Left ventricle myocardium superior (tissue), 1 donor: ENCODE measurements at regions not wholly inside any gene's neighbourhood (a gene's known extent, or its start where the extent isn't known, plus 50 kb on each side); places are given as distances from the start of the nearest gene placed in this dataset.

Source experiments
- ATAC-seq: fragments of 200-7000 bp; cut with Tn5 transposase; one replicate; pipeline ENCODE4 v1.9.1; 2020; ENCODE audit warnings: mild to moderate bottlenecking, moderate library complexity
- DNase-seq: peaks from one replicate; pipeline ENCODE4 v3.0.0-alpha.2; 2020
- intact Hi-C: fragments of 100-400 bp; cut with micrococcal nuclease; formaldehyde crosslinking; loops from one replicate; pipeline ENCODE4 v1.11.0; 2022
- donor health status: DM: no; HTN: yes; CAD: no; lungs with severe emphysema.

- DNase-seq (no peak), ATAC-seq (no peak)
- intact Hi-C loops: no loop called here
These were observed 61.8 kb upstream of the PTPRD start for GRCh38 chr9:10674586-10674985.

DNA sequence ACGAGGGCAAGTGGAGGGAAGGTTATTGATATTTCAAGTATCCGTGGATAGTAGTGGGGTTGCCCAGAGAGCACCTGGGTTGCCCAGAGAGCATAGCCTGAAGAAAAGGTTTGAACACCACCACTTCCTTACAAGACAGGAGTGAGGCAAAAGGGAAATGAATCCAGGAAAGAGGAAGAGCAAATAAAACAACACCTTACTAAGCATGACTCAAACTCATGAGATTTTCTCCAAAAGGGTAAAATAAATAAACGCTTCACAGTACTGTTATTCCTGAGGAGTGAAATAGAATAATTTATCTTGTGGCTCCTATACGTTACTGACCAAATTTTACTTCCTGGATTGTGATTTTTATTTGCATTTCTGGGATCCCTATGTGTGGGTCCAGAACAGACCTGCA is 65.2 kb upstream of the PTPRD start:
- ATAC-seq: no peak
- intact Hi-C loops: no loop called here
- DNase-seq: no peak

- intact Hi-C loops: no loop called here
- no peak for DNase-seq
- no peak for ATAC-seq
These were observed 66.0 kb upstream of the PTPRD start for GRCh38 chr9:10678790-10679189.

- ATAC-seq (no peak), DNase-seq (no peak)
- intact Hi-C loops: no loop called here
These were observed 74.1 kb upstream of the PTPRD start for GRCh38 chr9:10686943-10687342.

DNA sequence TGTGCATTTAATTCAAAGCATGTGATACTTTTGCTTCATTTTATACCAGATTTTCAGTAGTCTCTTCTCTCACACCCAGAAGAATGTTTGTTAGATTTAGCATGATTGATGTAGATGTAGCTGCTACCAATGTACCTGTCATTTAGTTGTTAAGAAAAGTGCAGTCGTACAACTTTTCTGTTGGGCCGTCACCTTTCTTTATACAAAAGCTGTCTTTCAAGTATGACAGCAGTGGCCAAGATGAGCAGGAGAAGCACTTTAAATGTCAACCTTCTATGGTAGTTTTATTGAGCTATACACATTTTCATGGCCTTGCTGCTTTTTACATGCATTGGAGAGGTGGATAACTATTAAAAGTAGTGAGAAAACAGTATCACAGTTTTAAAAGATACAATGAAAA is 77.7 kb upstream of the PTPRD start:
- no peak for DNase-seq
- intact Hi-C loops: no loop called here
- no peak for ATAC-seq

DNA sequence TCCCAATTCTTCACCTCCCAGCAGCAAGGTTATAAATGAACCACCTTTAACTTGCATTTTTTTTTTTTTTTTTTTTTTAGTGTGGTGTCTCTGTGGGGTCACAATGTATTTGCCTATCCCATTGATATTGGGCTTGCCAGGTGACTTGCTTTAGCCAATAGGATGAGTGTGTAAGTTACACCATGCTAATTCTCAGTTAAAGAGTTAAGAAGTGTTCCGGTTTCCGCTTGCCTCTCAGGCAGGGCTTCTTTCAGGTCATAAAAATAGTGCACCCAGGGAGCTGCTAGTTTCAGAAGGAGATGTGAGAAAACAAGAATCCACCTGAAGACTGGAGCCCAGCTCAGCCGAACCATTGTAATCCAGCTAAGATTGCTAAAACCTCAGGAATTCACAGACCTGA is 84.2 kb upstream of the PTPRD start:
- intact Hi-C loops: no loop called here
- DNase-seq (no peak), ATAC-seq (no peak)

GRCh38 chr9:10700291-10700690 is 87.5 kb upstream of the PTPRD start:
- intact Hi-C loops: no loop called here
- no peak for DNase-seq
- ATAC-seq: no peak

DNA sequence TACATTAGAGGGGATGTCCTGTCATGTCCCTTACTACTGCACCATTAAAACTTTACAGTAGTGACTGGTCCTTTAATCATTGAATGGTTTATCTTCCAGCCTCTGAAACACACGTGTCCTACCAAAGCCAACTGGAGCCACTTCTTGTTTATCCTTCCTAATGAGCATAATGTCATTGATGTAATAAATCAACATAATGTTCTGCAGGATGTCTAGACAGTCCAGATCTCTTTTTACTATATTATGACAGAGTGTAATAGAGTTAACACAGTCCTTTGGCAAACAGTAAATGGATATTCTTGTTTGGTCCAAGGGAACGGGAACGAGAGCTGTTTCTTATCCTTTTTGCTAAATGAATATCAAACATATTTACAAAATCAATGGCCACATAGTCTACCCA is 88.1 kb upstream of the PTPRD start:
- DNase-seq (no peak), ATAC-seq (no peak)
- intact Hi-C loops: no loop called here

- DNase-seq: no peak
- intact Hi-C loops: no loop called here
- no peak for ATAC-seq
These were observed 89.1 kb upstream of the PTPRD start for GRCh38 chr9:10701906-10702305.

- ATAC-seq: no peak
- intact Hi-C loops: no loop called here
These were observed 90.3 kb upstream of the PTPRD start for GRCh38 chr9:10703139-10703538.

DNA sequence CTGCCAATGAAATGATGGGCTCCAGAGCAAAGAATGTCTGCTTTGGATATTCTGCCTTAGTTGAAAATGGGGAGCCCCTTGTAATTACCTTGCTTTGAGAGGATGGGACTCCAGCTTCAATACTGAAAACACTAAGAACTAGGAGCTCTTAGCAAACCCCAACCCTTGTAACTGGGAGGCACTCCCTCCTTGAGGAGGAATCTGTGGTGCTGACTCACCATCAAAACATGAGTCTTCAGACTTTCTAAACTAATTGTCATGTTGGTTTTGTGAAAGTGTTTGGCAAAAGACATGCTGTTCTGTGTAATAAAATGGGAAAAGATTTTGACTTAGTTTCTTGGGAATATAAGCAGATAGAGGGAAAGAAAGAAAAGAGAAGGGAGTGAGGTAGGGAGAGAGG is 91.9 kb upstream of the PTPRD start:
- DNase-seq: no peak
- intact Hi-C loops: no loop called here
- ATAC-seq: no peak

More at GRCh38 chr9:10703139-10703538, 90.3 kb upstream of the PTPRD start:
- no peak for DNase-seq

DNA sequence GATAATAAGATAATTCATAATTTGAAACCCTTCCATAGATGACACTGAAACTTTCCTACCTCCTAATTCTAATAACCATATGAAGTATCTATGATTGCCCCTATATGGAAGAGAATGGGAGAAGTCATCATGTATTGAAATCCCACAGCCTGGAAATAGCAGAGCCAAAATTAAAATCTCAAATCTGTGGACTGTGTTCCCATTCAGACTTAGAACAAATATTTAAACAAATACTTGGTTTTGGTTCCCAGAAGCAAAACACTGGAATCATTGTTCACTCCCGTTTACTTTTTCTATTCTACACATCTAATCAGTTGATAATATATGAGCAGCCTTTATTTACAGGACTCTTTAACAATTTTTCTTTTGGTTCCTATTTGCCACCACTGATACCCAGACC is 92.6 kb upstream of the PTPRD start:
- intact Hi-C loops: no loop called here
- no peak for DNase-seq
- no peak for ATAC-seq

DNA sequence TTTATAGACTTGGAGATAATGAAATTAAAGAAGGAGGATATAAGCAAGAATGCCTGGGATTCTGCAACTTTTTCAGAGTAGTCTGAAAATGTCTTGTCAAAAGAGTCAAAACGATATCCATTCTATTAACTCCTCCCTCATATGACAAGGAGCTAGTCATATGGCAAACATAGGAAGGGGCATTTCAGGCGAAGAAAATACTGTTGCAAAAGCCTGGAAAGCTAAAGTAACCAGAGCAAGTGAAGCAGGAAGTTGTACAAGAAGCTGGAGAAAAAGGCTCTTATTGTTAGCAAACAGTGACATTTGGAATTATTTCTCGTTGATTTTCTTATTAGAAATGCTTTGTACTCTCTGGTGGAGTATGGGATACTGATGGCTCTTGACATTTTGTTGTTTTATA is 94.0 kb upstream of the PTPRD start:
- intact Hi-C loops: no loop called here
- no peak for ATAC-seq

DNA sequence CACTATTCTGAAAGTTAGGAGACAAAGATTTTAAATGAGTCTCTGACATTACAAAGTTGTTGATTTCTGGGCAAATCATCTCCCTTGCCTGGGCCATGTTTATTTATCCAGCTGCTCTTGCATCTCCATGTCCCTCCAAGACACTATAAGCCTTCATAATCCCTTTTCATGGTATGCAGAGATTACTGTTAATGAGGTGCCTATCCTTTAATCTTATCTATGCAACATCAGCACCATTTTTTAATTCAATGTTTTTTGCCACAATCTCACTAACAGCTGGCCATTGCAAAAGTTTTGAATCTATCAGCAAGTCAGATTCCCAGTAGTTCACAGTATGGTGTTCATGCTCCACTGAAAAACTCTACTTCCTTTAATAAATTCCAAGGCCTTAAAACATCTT is 108.5 kb upstream of the PTPRD start:
- no peak for DNase-seq
- intact Hi-C loops: no loop called here
- no peak for ATAC-seq

More for the DNA sequence above, 94.0 kb upstream of the PTPRD start:
- no peak for DNase-seq

GRCh38 chr9:10729213-10729612 is 116.4 kb upstream of the PTPRD start:
- intact Hi-C loops: no loop called here
- DNase-seq: no peak
- ATAC-seq: no peak

DNA sequence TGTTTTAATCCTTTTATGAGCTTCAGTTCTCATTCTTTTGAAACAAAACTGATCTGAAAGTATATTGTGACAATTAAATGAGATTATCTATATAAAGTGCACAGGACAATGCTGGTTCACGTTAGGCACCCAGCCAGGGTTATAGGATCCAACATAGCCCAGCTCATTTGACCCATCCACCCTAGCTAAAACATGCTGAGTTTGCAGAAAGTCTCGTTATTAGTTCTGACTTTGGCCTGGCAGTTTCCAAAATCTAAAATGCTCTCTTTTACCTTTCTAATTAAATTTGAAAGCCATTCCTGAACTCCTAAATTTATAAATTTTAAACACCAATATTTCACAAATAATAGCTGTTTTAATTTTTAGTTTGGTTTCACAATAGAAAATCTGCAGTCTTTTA is 131.9 kb upstream of the PTPRD start:
- DNase-seq (no peak), ATAC-seq (no peak)
- intact Hi-C loops: no loop called here

GRCh38 chr9:10753474-10753873 is 140.7 kb upstream of the PTPRD start:
- ATAC-seq: no peak
- intact Hi-C loops: no loop called here
- no peak for DNase-seq

DNA sequence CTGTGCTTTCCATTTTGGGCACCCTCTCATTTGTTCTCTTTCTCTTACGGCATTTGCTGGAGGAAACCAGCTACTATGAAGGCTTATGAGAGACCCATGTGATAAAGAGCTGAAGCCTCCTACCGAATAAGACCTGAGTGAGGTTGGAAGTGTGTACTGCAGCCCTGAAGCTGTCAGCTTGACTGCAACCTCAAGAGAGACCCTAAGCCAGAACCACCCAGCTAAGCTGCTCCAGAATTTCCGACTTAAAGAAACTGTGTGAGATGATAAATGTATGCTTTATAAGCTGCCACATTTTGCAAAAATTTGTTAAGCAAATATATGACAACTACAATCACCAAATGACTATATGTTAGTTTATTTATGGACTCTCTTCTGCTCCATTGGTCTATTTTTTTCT is 151.7 kb upstream of the PTPRD start:
- intact Hi-C loops: no loop called here
- ATAC-seq: no peak
- DNase-seq: no peak

DNA sequence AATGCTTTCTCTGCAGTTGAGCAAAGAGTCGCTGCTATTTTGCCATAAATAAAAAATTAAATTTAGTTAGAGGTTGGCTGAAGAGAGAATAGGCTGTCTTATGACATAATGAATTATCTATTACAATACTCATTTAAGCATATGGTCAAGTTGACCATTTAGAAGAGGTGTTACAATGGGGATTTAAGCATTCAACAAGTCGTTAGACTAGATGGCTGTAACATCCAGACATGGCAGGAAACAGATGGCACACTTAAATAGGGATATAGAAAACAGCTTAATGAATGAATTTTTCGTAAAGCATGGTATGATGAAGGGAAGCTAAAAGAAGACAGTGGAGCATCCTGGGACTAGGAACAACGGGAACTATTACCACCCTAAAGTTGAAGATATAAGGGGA is 160.3 kb upstream of the PTPRD start:
- no peak for ATAC-seq
- intact Hi-C loops: no loop called here
- no peak for DNase-seq

DNA sequence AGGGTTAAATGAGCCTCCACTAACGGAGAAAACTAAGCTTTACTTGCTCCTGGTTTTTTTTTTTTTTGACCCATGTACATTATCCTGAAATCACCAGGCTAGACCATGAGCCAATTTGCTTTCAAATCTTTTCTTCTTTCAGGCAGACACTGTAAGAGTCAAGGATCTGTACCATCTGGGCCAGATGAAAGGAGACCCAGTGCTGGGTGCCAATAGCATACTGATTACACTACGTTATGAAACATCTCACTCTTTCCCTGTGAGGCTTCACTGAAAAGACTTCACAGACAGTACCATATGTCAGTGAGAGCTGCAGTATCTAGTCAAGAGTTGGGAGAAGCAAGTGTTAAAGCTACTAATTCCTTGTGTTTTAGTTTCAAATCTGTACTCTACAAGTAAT is 161.2 kb upstream of the PTPRD start:
- DNase-seq (no peak), ATAC-seq (no peak)
- intact Hi-C loops: no loop called here

GRCh38 chr9:10785255-10785654 is 172.5 kb upstream of the PTPRD start:
- ATAC-seq (no peak), DNase-seq (no peak)
- intact Hi-C loops: no loop called here

GRCh38 chr9:10793306-10793705 is 180.5 kb upstream of the PTPRD start:
- DNase-seq (no peak), ATAC-seq (no peak)
- intact Hi-C loops: no loop called here

DNA sequence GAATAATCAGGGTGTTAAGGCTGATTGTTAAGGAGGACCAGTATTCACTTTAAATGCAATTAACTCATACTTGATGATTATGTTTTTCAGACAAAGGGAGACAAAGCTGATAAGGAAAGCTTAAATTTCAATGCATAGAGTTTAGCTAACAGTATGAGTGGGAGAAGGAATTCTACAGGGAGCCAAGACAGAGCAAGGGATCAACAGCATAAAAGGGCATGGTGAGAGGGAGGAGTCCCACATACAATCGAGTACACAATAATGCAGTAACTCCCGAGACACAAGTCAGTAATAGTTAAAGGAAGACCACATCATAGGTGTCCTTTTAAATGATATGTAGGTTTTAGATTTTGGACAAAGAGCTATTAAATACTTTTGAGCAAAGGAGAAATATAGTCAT is 191.7 kb upstream of the PTPRD start:
- intact Hi-C loops: no loop called here

More for the DNA sequence above, 191.7 kb upstream of the PTPRD start:
- DNase-seq: no peak
- no peak for ATAC-seq
